H1 (cell line): ENCODE measurements at regions not wholly inside any gene's neighbourhood (a gene's known extent, or its start where the extent isn't known, plus 50 kb on each side); places are given as distances from the start of the nearest gene placed in this dataset.

Source experiments
- CTCF ChIA-PET: fragments of 300-600 bp; sonication (Branson Sonifier 250); formaldehyde crosslinking; loops from one replicate; lab custom pipeline; 2021; ENCODE audit not compliant: partially characterized antibody; lab: Charles Lee
- POLR2A ChIA-PET: fragments of 300-600 bp; sonication (Branson Sonifier 250); formaldehyde crosslinking; loops from one replicate; lab custom pipeline; 2021; ENCODE audit warnings: inconsistent platforms; ENCODE audit not compliant: partially characterized antibody; lab: Charles Lee
- DNase-seq, 2 experiments: peaks; one replicate each; pipeline versions ENCODE4 v3.0.0 to v3.0.0-alpha.2; 2010 to 2022; ENCODE audit warnings: low spot score in 2 of 2, low read depth in 1 of 2, mixed read lengths in 1 of 2
- FAIRE-seq: peaks from 2 replicates; lab custom pipeline; 2011; peaks lifted over from hg19 to GRCh38; lab: Jason Lieb, UNC
- H2AFZ ChIP-seq: 2 replicates; pipeline ENCODE4 v1.8.1; 2012; ENCODE audit warnings: low read length, inconsistent platforms
- H2AK5ac ChIP-seq: 2 replicates; pipeline ENCODE4 v1.6.1; 2013; ENCODE audit warnings: low read depth, low read length
- H2BK120ac ChIP-seq: replicated peaks from 2 replicates; pipeline ENCODE3; 2013; ENCODE audit warnings: low read depth, low read length, inconsistent platforms
- H2BK12ac ChIP-seq: 2 replicates; pipeline ENCODE4 v1.6.1; 2013; ENCODE audit warnings: low read depth, low read length
- H2BK15ac ChIP-seq: 2 replicates; pipeline ENCODE4 v1.6.1; 2013; ENCODE audit warnings: low read length
- H2BK20ac ChIP-seq: 2 replicates; pipeline ENCODE4 v1.6.1; 2013; ENCODE audit warnings: low read length
- H2BK5ac ChIP-seq: 2 replicates; pipeline ENCODE4 v1.6.1; 2013; ENCODE audit warnings: low read depth, low read length
- H3K14ac ChIP-seq: 2 replicates; pipeline ENCODE4 v1.6.1; 2013; ENCODE audit warnings: inconsistent platforms; ENCODE audit not compliant: insufficient read length
- H3K18ac ChIP-seq: 2 replicates; pipeline ENCODE4 v1.6.1; 2013; ENCODE audit warnings: low read length; ENCODE audit errors: extremely low read depth
- H3K23ac ChIP-seq: 2 replicates; pipeline ENCODE4 v1.6.1; 2013; ENCODE audit warnings: inconsistent platforms; ENCODE audit not compliant: insufficient read length
- H3K23me2 ChIP-seq: 2 replicates; pipeline ENCODE4 v1.6.1; 2013; ENCODE audit warnings: low read depth, low read length
- H3K27ac ChIP-seq: 2 replicates; pipeline ENCODE4 v1.6.1; 2011; ENCODE audit warnings: low read depth, low read length, inconsistent platforms
- H3K27me3 ChIP-seq, 4 experiments: replicated peaks in 1 of 4; 1 replicate in 1 of 4; 2 replicates in 3 of 4; pipeline versions ENCODE4 v1.6.1 to v1.8.1; 2011 to 2013; ENCODE audit warnings: low read length in 3 of 4, mild to moderate bottlenecking in 3 of 4, inconsistent platforms in 2 of 4, mixed read lengths in 2 of 4, moderate library complexity in 1 of 4; ENCODE audit not compliant: control insufficient read depth in 3 of 4, insufficient read depth in 3 of 4; ENCODE audit errors: extremely low read depth in 1 of 4
- H3K36me3 ChIP-seq, 4 experiments: 2 replicates each; pipeline versions ENCODE4 v1.6.1 to v1.8.1; 2011 to 2013; ENCODE audit warnings: mild to moderate bottlenecking in 4 of 4, low read length in 3 of 4, moderate library complexity in 2 of 4, control low read depth in 1 of 4, inconsistent platforms in 1 of 4; ENCODE audit not compliant: insufficient read depth in 4 of 4, control insufficient read depth in 2 of 4
- H3K4ac ChIP-seq: replicated peaks from 2 replicates; pipeline ENCODE3; 2013; ENCODE audit warnings: low read length, low read depth, mixed read lengths, inconsistent platforms; ENCODE audit not compliant: insufficient read length
- H3K4me1 ChIP-seq, 4 experiments: replicated peaks in 1 of 4; 1 replicate in 1 of 4; 2 replicates in 3 of 4; pipeline versions ENCODE4 v1.6.1 to v1.8.1; 2011 to 2013; ENCODE audit warnings: low read length in 3 of 4, inconsistent platforms in 2 of 4, mixed read lengths in 1 of 4; ENCODE audit not compliant: insufficient read depth in 4 of 4, control insufficient read depth in 3 of 4
- H3K4me2 ChIP-seq, 2 experiments: 2 replicates each; pipeline versions ENCODE4 v1.6.1 to v1.8.1; 2011 to 2013; ENCODE audit warnings: low read depth in 2 of 2, low read length in 2 of 2, control low read depth in 1 of 2, inconsistent platforms in 1 of 2, mild to moderate bottlenecking in 1 of 2; ENCODE audit not compliant: insufficient read depth in 1 of 2
- H3K4me3 ChIP-seq, 4 experiments: fragments of 200-600, 300-600 bp in 1 of 4; sonication (generic), shearing (Covaris generic), sonication (Bioruptor Twin) in 1 of 4; 2 replicates each; pipeline versions ENCODE4 v1.5.1 to v1.8.1; 2011 to 2016; ENCODE audit warnings: low read length in 4 of 4, low read depth in 3 of 4, control low read depth in 2 of 4, inconsistent platforms in 2 of 4, mild to moderate bottlenecking in 2 of 4, mixed read lengths in 1 of 4, moderate library complexity in 1 of 4; ENCODE audit not compliant: insufficient read depth in 2 of 4; ENCODE audit errors: extremely low read depth in 1 of 4
- H3K56ac ChIP-seq: replicated peaks from 2 replicates; pipeline ENCODE3; 2013; ENCODE audit warnings: low read depth, mild to moderate bottlenecking, mixed read lengths, low read length, inconsistent platforms; ENCODE audit not compliant: insufficient read length
- H3K79me1 ChIP-seq: 2 replicates; pipeline ENCODE4 v1.6.1; 2013; ENCODE audit warnings: low read depth, low read length, control low read depth
- H3K79me2 ChIP-seq, 2 experiments: 2 replicates each; pipeline versions ENCODE4 v1.6.1 to v1.8.1; 2012 to 2013; ENCODE audit warnings: low read length in 2 of 2, mild to moderate bottlenecking in 2 of 2, inconsistent platforms in 1 of 2; ENCODE audit not compliant: insufficient read depth in 2 of 2, control insufficient read depth in 1 of 2
- H3K9ac ChIP-seq, 4 experiments: replicated peaks in 1 of 4; 1 replicate in 1 of 4; 2 replicates in 3 of 4; pipeline versions ENCODE4 v1.6.1 to v1.8.1; 2011 to 2013; ENCODE audit warnings: low read depth in 3 of 4, low read length in 3 of 4, control low read depth in 2 of 4, mild to moderate bottlenecking in 2 of 4, moderate library complexity in 2 of 4, inconsistent platforms in 1 of 4; ENCODE audit errors: extremely low read depth in 1 of 4
- H3K9me3 ChIP-seq, 2 experiments: 2 replicates each; pipeline versions ENCODE4 v1.6.1 to v1.8.1; 2012 to 2013; ENCODE audit warnings: mild to moderate bottlenecking in 2 of 2, moderate library complexity in 2 of 2, control low read depth in 1 of 2, inconsistent platforms in 1 of 2, low read depth in 1 of 2, low read length in 1 of 2, mixed read lengths in 1 of 2; ENCODE audit not compliant: insufficient read depth in 2 of 2
- H4K20me1 ChIP-seq, 2 experiments: replicated peaks in 1 of 2; 2 replicates each; pipeline versions ENCODE3 to v1.8.1; 2011 to 2013; ENCODE audit warnings: inconsistent platforms in 2 of 2, low read length in 2 of 2, mild to moderate bottlenecking in 1 of 2; ENCODE audit not compliant: insufficient read depth in 2 of 2, control insufficient read depth in 1 of 2
- H4K5ac ChIP-seq: 2 replicates; pipeline ENCODE4 v1.6.1; 2013; ENCODE audit warnings: low read length, low read depth, mixed read lengths, inconsistent platforms; ENCODE audit not compliant: insufficient read length
- H4K8ac ChIP-seq: 2 replicates; pipeline ENCODE4 v1.8.0; 2013; ENCODE audit warnings: mild to moderate bottlenecking, moderate library complexity, low read length, inconsistent platforms; ENCODE audit not compliant: insufficient read depth; ENCODE audit errors: extremely low read depth
- H4K91ac ChIP-seq: replicated peaks from 2 replicates; pipeline ENCODE3; 2013; ENCODE audit warnings: low read length, mixed read lengths, inconsistent platforms; ENCODE audit not compliant: insufficient read length
- BACH1 ChIP-seq: IDR thresholded peaks from 2 replicates; pipeline ENCODE4 v1.6.1; 2012; ENCODE audit warnings: low read length, improper control_type of control experiment
- CHD2 ChIP-seq: IDR thresholded peaks from 2 replicates; pipeline ENCODE4 v1.6.1; 2012; ENCODE audit warnings: low read length, improper control_type of control experiment
- HDAC2 ChIP-seq, 2 experiments: fragments of 300-600 bp in 1 of 2; sonication (generic) in 1 of 2; IDR thresholded peaks; 2 replicates each; pipeline ENCODE4 v1.6.1; 2011 to 2012; ENCODE audit warnings: low read depth in 2 of 2, low read length in 2 of 2, mild to moderate bottlenecking in 2 of 2, moderate library complexity in 2 of 2, borderline replicate concordance in 1 of 2, inconsistent platforms in 1 of 2
- KDM4A ChIP-seq: IDR thresholded peaks from one replicate; pipeline ENCODE4 v1.7.1; 2012; ENCODE audit warnings: low read depth, mild to moderate bottlenecking, moderate library complexity, low read length, inconsistent platforms; ENCODE audit not compliant: severe bottlenecking
- NRF1 ChIP-seq: IDR thresholded peaks from 2 replicates; pipeline ENCODE4 v1.6.1; 2011; ENCODE audit warnings: mild to moderate bottlenecking, low read depth, low read length, improper control_type of control experiment
- POLR2AphosphoS5 ChIP-seq: IDR thresholded peaks from 2 replicates; pipeline ENCODE4 v1.6.1; 2011; ENCODE audit warnings: low read depth, low read length
- WGBS, 2 experiments: shearing (Covaris generic) in 1 of 2; methylation state at CpG; one replicate each; pipeline versions ENCODE4 v1.1.6 to v1.1.7; 2013 to 2015; ENCODE audit warnings: low lambda C conversion rate in 2 of 2, mixed read lengths in 2 of 2, inconsistent platforms in 1 of 2, low coverage in 1 of 2, missing lambda C conversion rate in 1 of 2; ENCODE audit not compliant: insufficient replicate concordance in 2 of 2, insufficient coverage in 1 of 2, insufficient read length in 1 of 2; ENCODE audit errors: extremely low coverage in 1 of 2, missing lambda C conversion rate in 1 of 2; 5-methylcytosine and 5-hydroxymethylcytosine counted together

DNA sequence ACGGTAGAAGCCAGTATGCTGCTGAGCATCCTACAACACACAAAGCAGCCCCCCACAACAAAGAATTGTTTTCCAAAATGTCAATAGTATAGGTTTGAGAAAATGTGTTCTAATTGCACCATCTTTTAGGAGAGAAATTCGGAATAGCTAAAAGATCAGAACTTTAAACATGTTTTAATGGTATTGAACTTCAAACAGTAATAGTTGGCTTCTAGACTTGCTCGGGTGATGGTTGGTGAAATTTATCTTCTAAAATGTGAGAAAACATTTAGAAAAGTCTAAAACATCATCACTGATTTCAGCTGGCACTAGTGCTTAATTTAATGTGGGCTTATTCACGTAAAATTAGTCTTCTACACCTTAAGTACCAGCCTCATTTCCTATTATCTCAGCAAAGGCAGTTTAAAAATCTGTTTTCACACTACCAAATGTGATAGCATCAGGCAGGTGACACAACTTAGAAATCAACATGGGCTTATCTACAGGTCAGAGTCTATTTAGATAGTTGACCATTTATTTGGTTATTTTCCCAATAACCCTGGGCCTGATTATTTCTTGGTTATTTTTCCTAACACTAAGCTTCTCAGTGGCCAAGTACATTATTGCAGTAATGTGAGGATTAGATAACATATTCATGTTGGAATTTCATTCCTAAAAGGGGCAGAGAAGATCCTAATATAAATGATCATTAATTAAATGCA lies 399.3 kb upstream of the PKN2 start:
- no peaks in the 10 kb centered on the region for H3K36me3 ChIP-seq
- DNase-seq (no peak), FAIRE-seq (no peak)
- no peak overlapping the region for H3K18ac ChIP-seq
- no peak overlapping the region for H3K9ac ChIP-seq
- H3K23ac ChIP-seq = no peak overlapping the region
- H3K79me2 ChIP-seq = no peaks in the 10 kb centered on the region
- H3K4me1 ChIP-seq = no peaks in the 10 kb centered on the region
- no peak overlapping the region for H2BK15ac ChIP-seq
- H3K27me3 ChIP-seq = no peaks in the 10 kb centered on the region
- ChIA-PET POLR2A (no interaction called here), CTCF (interaction anchor here (0.6 to 1.6 kb wide), 2 partner anchors 18 to 51 kb away, joined by 3 read pairs; no protein-coding TSS in a partner anchor)
- H3K14ac ChIP-seq = no peak overlapping the region
- H2BK120ac ChIP-seq = no peak overlapping the region
- WGBS, 2 experiments = 92% methylated on average over 4 of the region's 4 CpGs; no CpG with 5 or more reads in 1 of the 2 experiments
- H4K91ac ChIP-seq = no peak overlapping the region
- H3K4me2 ChIP-seq = no peak overlapping the region
- H3K9me3 ChIP-seq = no peaks in the 10 kb centered on the region
- no peaks in the 10 kb centered on the region for H4K20me1 ChIP-seq
- no peak overlapping the region for H2BK12ac ChIP-seq
- no peak overlapping the region for H3K56ac ChIP-seq
- H4K8ac ChIP-seq = no peak overlapping the region
- no peak overlapping the region for H4K5ac ChIP-seq
- H3K4ac ChIP-seq = no peak overlapping the region
- H3K27ac ChIP-seq = no peak overlapping the region
- no peak overlapping the region for H2BK5ac ChIP-seq
- TF ChIP-seq HDAC2 (IDR thresholded peaks at IDR 0.05; ENCODE audit: borderline replicate concordance in 1 of 2, low read depth in 2 of 2, low read length in 2 of 2) = no peak
- no peak for TF ChIP-seq BACH1
- TF ChIP-seq POLR2AphosphoS5 = no peak
- no peak for TF ChIP-seq KDM4A
- no peak for TF ChIP-seq NRF1
- no peak for TF ChIP-seq CHD2
- no peak overlapping the region for H3K4me3 ChIP-seq
- no peak overlapping the region for H2BK20ac ChIP-seq
- H3K23me2 ChIP-seq = no peaks in the 10 kb centered on the region
- H2AK5ac ChIP-seq = no peak overlapping the region
- no peaks in the 10 kb centered on the region for H3K79me1 ChIP-seq
- no peak overlapping the region for H2AFZ ChIP-seq
